ENCODE measurements at regions not wholly inside any gene's neighbourhood (a gene's known extent, or its start where the extent isn't known, plus 50 kb on each side); places are given as distances from the start of the nearest gene placed in this dataset.

DNA sequence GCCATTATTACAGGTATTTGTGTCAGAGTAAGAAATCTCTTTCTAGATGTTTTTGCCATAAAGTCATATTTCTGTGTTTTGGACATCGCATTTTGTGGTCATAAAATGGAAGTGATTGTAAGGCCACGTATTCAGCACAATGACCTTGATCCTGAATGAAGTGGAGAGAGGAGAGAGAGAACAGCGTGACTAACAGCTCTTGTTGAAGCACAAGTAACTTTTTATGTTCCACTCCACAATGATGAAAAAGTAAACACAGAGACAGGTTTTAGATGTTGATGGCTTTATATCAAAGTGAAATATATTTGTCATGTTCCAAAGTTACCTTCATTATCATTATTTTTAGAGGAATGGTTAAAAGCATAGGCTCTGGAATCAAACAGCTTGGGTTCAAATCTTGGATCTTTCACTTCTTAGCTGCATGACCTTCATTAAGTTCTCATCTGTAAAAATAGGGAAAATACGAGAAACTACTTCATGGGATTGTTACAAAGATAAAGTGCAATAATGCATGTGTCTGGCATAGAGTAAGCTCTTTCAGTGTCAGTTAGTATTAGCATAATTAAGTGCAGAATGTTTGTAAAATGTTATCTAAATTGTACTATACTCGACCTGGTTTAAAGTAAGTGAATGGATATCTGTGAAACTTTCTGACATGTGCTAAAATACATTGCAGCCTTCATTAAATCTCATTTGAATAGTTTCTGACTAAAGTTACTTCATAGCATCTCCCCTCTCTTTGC, 341.5 kb upstream of the DNAJC19 start:
- H3K9me3 ChIP-seq (ENCODE audit: low read depth), result no peaks in the 10 kb centered on the region
- no peak overlapping the region for H3K4me3 ChIP-seq
- H3K27me3 ChIP-seq, result no peaks in the 10 kb centered on the region
- H3K36me3 ChIP-seq, result no peaks in the 10 kb centered on the region
- no peak for TF ChIP-seq CTCF (IDR thresholded peaks at IDR 0.05; ENCODE audit: low read depth, low read length)
- no peaks in the 10 kb centered on the region for H3K4me1 ChIP-seq (ENCODE audit: low read depth)
- H3K27ac ChIP-seq, result no peak overlapping the region
- DNase-seq (ENCODE audit: low read depth in 1 of 2, low spot score in 1 of 2), result no peak

GRCh38 chr3:181330257-181330656, 340.7 kb upstream of the DNAJC19 start:
- no peaks in the 10 kb centered on the region for H3K27me3 ChIP-seq
- no peaks in the 10 kb centered on the region for H3K4me1 ChIP-seq (ENCODE audit: low read depth)
- DNase-seq (ENCODE audit: low read depth in 1 of 2, low spot score in 1 of 2), result no peak
- H3K4me3 ChIP-seq, result no peak overlapping the region
- no peak for TF ChIP-seq CTCF (IDR thresholded peaks at IDR 0.05; ENCODE audit: low read depth, low read length)
- H3K36me3 ChIP-seq, result no peaks in the 10 kb centered on the region
- no peaks in the 10 kb centered on the region for H3K9me3 ChIP-seq (ENCODE audit: low read depth)
- no peak overlapping the region for H3K27ac ChIP-seq

DNA sequence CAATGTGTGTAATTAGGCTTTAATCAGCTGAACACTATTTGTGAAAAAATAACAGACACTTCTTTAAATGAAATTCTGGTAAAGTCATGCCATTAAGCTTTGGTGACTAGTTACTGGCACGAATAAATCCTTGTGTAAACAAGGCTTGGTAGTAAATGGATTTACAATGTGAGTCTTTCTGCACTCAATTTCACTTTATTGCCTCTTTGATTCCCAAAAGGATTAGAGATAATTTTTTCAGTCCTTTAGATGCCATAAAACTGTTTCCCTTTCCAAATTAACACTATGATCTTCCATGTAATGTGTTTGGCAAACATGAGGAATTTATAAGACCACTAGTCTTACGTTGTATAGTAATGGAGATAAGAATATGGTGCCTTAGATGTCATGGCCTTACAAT, 339.5 kb upstream of the DNAJC19 start:
- Histone ChIP-seq H3K4me1 (ENCODE audit: low read depth) (no peaks in the 10 kb centered on the region), H3K27me3 (no peaks in the 10 kb centered on the region), H3K36me3 (no peaks in the 10 kb centered on the region), H3K4me3 (no peak overlapping the region), H3K27ac (no peak overlapping the region), H3K9me3 (ENCODE audit: low read depth) (no peaks in the 10 kb centered on the region)
- no peak for TF ChIP-seq CTCF (IDR thresholded peaks at IDR 0.05; ENCODE audit: low read depth, low read length)
- no peak for DNase-seq (ENCODE audit: low read depth in 1 of 2, low spot score in 1 of 2)

- Histone ChIP-seq H3K27ac (no peak overlapping the region), H3K4me1 (ENCODE audit: low read depth) (no peaks in the 10 kb centered on the region), H3K36me3 (no peaks in the 10 kb centered on the region), H3K27me3 (no peaks in the 10 kb centered on the region), H3K4me3 (no peak overlapping the region), H3K9me3 (ENCODE audit: low read depth) (no peaks in the 10 kb centered on the region)
- no peak for DNase-seq (ENCODE audit: low read depth in 1 of 2, low spot score in 1 of 2)
- no peak for TF ChIP-seq CTCF (IDR thresholded peaks at IDR 0.05; ENCODE audit: low read depth, low read length)
These were observed 338.8 kb upstream of the DNAJC19 start for GRCh38 chr3:181328346-181328745.

DNA sequence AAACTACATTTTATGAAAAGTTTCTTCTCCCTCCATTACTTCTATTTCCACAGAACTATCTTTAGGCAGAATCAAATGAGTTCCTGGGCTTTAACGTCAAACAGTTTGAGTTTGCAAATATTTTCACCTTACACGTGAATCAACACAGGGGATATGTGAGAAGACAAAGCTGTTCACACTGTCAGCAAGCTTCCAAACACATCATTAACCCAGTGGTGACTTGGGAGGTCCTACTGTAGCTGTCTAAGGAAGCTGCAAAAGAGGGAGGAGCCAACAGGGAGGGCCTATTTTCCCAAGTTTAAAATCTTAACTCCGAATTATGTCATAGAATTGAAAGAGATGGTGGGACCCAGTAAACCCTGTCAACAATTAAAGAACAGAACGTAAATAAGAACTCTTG, 337.8 kb upstream of the DNAJC19 start:
- Histone ChIP-seq H3K27me3 (no peaks in the 10 kb centered on the region), H3K36me3 (no peaks in the 10 kb centered on the region), H3K9me3 (ENCODE audit: low read depth) (no peaks in the 10 kb centered on the region), H3K4me3 (no peak overlapping the region), H3K27ac (no peak overlapping the region), H3K4me1 (ENCODE audit: low read depth) (no peaks in the 10 kb centered on the region)
- no peak for TF ChIP-seq CTCF (IDR thresholded peaks at IDR 0.05; ENCODE audit: low read depth, low read length)
- DNase-seq (ENCODE audit: low read depth in 1 of 2, low spot score in 1 of 2), result no peak

Measured in cardiac muscle cell (in vitro differentiated cells and primary cell).